Natural killer cell (primary cell): ENCODE measurements at regions not wholly inside any gene's neighbourhood (a gene's known extent, or its start where the extent isn't known, plus 50 kb on each side); places are given as distances from the start of the nearest gene placed in this dataset.

ENCODE experiments used
- ATAC-seq, 3 donors: fragments of 150-1000 bp in 2 of 3; fragments of 200-7000 bp in 1 of 3; cut with Tn5 transposase; 1 replicate in 1 of 3; 2 replicates in 2 of 3; pipeline ENCODE4 v1.10.0; 2021; ENCODE audit warnings: mild to moderate bottlenecking in 2 of 3, moderate library complexity in 2 of 3
- DNase-seq, 2 donors: peaks; one replicate each; pipeline versions ENCODE4 v3.0.0 to v3.0.0-alpha.2; 2013 to 2021; ENCODE audit warnings: mixed read lengths in 1 of 2
- H3K27ac ChIP-seq: one replicate; pipeline ENCODE4 v1.5.1; 2013; ENCODE audit warnings: mild to moderate bottlenecking, low read length
- H3K27me3 ChIP-seq: one replicate; pipeline ENCODE4 v1.6.1; 2013; ENCODE audit warnings: low read length; ENCODE audit not compliant: control insufficient read depth, insufficient read depth
- H3K36me3 ChIP-seq: one replicate; pipeline ENCODE4 v1.6.1; 2013; ENCODE audit warnings: low read length; ENCODE audit not compliant: control insufficient read depth, insufficient read depth
- H3K4me1 ChIP-seq: one replicate; pipeline ENCODE4 v1.6.1; 2013; ENCODE audit warnings: low read length; ENCODE audit not compliant: control insufficient read depth, insufficient read depth
- H3K4me3 ChIP-seq: one replicate; pipeline ENCODE4 v1.5.1; 2013; ENCODE audit warnings: low read length
- H3K9me3 ChIP-seq: one replicate; pipeline ENCODE4 v1.6.1; 2013; ENCODE audit warnings: low read length; ENCODE audit not compliant: control insufficient read depth, insufficient read depth
- H3K27ac Mint-ChIP-seq, 2 donors: one replicate each; pipeline ENCODE4 v1.8.0; 2022; ENCODE audit warnings: mild to moderate bottlenecking in 2 of 2, mixed read lengths in 2 of 2, moderate library complexity in 1 of 2
- H3K27me3 Mint-ChIP-seq, 2 donors: one replicate each; pipeline ENCODE4 v1.8.0; 2022; ENCODE audit warnings: low read depth in 2 of 2, mixed read lengths in 2 of 2
- H3K36me3 Mint-ChIP-seq: one replicate; pipeline ENCODE4 v1.8.0; 2022; ENCODE audit warnings: mixed read lengths
- H3K4me1 Mint-ChIP-seq, 2 donors: one replicate each; pipeline ENCODE4 v1.8.0; 2022; ENCODE audit warnings: mixed read lengths in 2 of 2
- H3K4me3 Mint-ChIP-seq: one replicate; pipeline ENCODE4 v1.8.0; 2022; ENCODE audit warnings: mild to moderate bottlenecking, moderate library complexity, mixed read lengths
- H3K9me3 Mint-ChIP-seq, 2 donors: one replicate each; pipeline ENCODE4 v1.8.0; 2022; ENCODE audit warnings: mixed read lengths in 2 of 2
- WGBS: methylation state at CpG from one replicate; pipeline ENCODE4 v1.1.7; 2013; ENCODE audit warnings: missing lambda C conversion rate; ENCODE audit not compliant: insufficient coverage; 5-methylcytosine and 5-hydroxymethylcytosine counted together
- intact Hi-C: fragments of 100-400 bp; cut with micrococcal nuclease; formaldehyde crosslinking; loops from one replicate; pipeline ENCODE4 v1.14.2; 2022
- TF ChIP-seq, protein P1 (sequence below): fragments of 200-600 bp; IDR thresholded peaks from one replicate; pipeline ENCODE4 v1.8.0; 2022; ENCODE audit warnings: antibody characterized with exemption

- no peak for ATAC-seq
- Mint-ChIP-seq H3K27ac (no peak overlapping the region), H3K27me3 (no peaks in the 10 kb centered on the region), H3K36me3 (no peaks in the 10 kb centered on the region), H3K4me3 (no peak overlapping the region), H3K4me1 (no peaks in the 10 kb centered on the region), H3K9me3 (peaks cover 7 to 8% of the 10 kb centered on the region in 2 donors)
- TF ChIP-seq, protein P1, sequence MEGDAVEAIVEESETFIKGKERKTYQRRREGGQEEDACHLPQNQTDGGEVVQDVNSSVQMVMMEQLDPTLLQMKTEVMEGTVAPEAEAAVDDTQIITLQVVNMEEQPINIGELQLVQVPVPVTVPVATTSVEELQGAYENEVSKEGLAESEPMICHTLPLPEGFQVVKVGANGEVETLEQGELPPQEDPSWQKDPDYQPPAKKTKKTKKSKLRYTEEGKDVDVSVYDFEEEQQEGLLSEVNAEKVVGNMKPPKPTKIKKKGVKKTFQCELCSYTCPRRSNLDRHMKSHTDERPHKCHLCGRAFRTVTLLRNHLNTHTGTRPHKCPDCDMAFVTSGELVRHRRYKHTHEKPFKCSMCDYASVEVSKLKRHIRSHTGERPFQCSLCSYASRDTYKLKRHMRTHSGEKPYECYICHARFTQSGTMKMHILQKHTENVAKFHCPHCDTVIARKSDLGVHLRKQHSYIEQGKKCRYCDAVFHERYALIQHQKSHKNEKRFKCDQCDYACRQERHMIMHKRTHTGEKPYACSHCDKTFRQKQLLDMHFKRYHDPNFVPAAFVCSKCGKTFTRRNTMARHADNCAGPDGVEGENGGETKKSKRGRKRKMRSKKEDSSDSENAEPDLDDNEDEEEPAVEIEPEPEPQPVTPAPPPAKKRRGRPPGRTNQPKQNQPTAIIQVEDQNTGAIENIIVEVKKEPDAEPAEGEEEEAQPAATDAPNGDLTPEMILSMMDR = no peak
- H3K4me3 ChIP-seq = no peak overlapping the region
- H3K36me3 ChIP-seq = no peaks in the 10 kb centered on the region
- no peak for DNase-seq
- intact Hi-C loops = no loop called here
- no peaks in the 10 kb centered on the region for H3K9me3 ChIP-seq
- no peak overlapping the region for H3K27ac ChIP-seq
- H3K27me3 ChIP-seq = no peaks in the 10 kb centered on the region
- no peaks in the 10 kb centered on the region for H3K4me1 ChIP-seq
Measured at GRCh38 chr18:51852681-51853080, 487.3 kb upstream of the DCC start.

- no peak overlapping the region for H3K27ac ChIP-seq
- intact Hi-C loops = no loop called here
- H3K4me3 ChIP-seq = no peak overlapping the region
- no peaks in the 10 kb centered on the region for H3K4me1 ChIP-seq
- Mint-ChIP-seq H3K4me3 (no peak overlapping the region), H3K27me3 (no peaks in the 10 kb centered on the region), H3K4me1 (no peaks in the 10 kb centered on the region), H3K9me3 (peaks cover under 1 to 1% of the 10 kb centered on the region in 2 donors), H3K36me3 (no peaks in the 10 kb centered on the region), H3K27ac (no peak overlapping the region)
- 49% methylated on average over 5 of the region's 5 CpGs for WGBS
- H3K9me3 ChIP-seq = no peaks in the 10 kb centered on the region
- H3K36me3 ChIP-seq = no peaks in the 10 kb centered on the region
- no peaks in the 10 kb centered on the region for H3K27me3 ChIP-seq
- no peak for DNase-seq
- TF ChIP-seq, protein P1 = no peak
- no peak for ATAC-seq
Measured at GRCh38 chr18:51857989-51858388, 482.0 kb upstream of the DCC start.

DNA sequence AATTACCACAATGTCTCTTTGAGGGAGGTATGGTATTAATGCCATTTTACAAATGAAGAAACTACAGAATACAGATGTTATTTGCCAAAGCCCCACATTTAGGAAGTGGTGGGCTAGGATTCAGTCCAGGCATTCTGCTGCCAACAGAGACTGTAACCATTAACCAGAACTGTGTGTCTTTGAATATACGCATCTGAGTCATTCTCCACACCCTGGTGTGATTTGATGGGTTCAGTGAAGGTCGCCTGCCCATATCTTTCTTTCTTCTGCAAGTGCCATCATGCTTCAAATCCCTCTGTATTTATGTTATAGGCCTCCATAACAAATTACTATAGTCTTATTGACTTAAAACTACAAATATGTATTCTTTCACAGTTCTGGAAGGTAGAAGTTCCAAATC, 479.0 kb upstream of the DCC start:
- no peak overlapping the region for H3K27ac ChIP-seq
- Mint-ChIP-seq H3K9me3 (peaks cover 2 to 10% of the 10 kb centered on the region in 2 donors), H3K4me1 (no peaks in the 10 kb centered on the region), H3K4me3 (no peak overlapping the region), H3K36me3 (no peaks in the 10 kb centered on the region), H3K27me3 (no peaks in the 10 kb centered on the region), H3K27ac (no peak overlapping the region)
- TF ChIP-seq, protein P1 = no peak
- no peak overlapping the region for H3K4me3 ChIP-seq
- H3K36me3 ChIP-seq = no peaks in the 10 kb centered on the region
- WGBS = 93% methylated on average over 2 of the region's 2 CpGs
- no peaks in the 10 kb centered on the region for H3K27me3 ChIP-seq
- H3K9me3 ChIP-seq = no peaks in the 10 kb centered on the region
- DNase-seq (no peak), ATAC-seq (no peak)
- intact Hi-C loops = no loop called here
- H3K4me1 ChIP-seq = no peaks in the 10 kb centered on the region

DNA sequence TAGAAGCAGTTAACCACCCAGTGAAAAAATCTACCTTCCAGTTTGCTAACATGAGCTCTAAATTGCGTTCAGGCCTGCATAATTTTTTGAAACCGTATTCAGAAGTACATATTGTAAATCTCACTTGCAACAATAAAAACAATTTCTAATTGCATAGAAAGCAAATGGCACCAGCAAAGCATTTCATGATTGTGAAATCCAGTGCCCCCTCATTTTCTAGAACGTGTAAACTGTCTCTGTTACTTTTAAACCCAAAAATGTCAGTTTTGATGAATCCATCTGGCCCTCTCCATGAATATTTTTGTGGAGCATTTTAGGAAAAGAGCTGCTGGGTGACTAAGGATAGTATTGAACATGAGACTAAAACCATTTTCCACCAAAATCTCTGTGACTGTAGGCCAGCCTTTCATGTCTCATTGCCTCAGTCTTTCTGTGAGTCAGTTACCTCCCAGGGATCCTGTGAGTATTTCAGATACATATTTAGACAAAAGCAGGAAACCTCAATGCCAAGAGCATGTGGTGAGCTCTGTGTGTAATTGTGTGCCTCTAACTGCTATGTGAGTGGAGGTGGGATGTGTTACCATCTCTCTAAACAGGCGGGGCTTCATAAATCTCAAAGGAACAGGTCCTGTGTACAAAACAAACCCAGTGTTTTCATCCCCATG, 477.8 kb upstream of the DCC start:
- peaks cover 4 to 11% of the 10 kb centered on the region in 2 donors for H3K9me3 Mint-ChIP-seq
- no peaks in the 10 kb centered on the region for H3K4me1 ChIP-seq
- H3K4me3 Mint-ChIP-seq = no peak overlapping the region
- H3K27ac ChIP-seq = no peak overlapping the region
- no peaks in the 10 kb centered on the region for H3K4me1 Mint-ChIP-seq
- DNase-seq (no peak), ATAC-seq (no peak)
- H3K27me3 Mint-ChIP-seq = no peaks in the 10 kb centered on the region
- no peaks in the 10 kb centered on the region for H3K36me3 ChIP-seq
- intact Hi-C loops = no loop called here
- no peak overlapping the region for H3K27ac Mint-ChIP-seq
- TF ChIP-seq, protein P1 = no peak
- no peaks in the 10 kb centered on the region for H3K9me3 ChIP-seq
- no peaks in the 10 kb centered on the region for H3K36me3 Mint-ChIP-seq
- WGBS = 75% methylated on average over 4 of the region's 4 CpGs
- H3K4me3 ChIP-seq = no peak overlapping the region
- H3K27me3 ChIP-seq = no peaks in the 10 kb centered on the region
